ENCODE measurements at regions not wholly inside any gene's neighbourhood (a gene's known extent, or its start where the extent isn't known, plus 50 kb on each side); places are given as distances from the start of the nearest gene placed in this dataset.
A peak's percentile ranks its signal among the peaks of the same experiment; 100 is the strongest.

- WGBS, 2 donors: 58 to 60% methylated on average over 5 of the region's 5 CpGs
- DNase-seq: peak in 3 of 4 donors; percentile 13 to 23 (median 15)
These were observed 441.1 kb upstream of the ARID1B start for GRCh38 chr6:156336089-156336488.

GRCh38 chr6:156334966-156335365 lies 442.2 kb upstream of the ARID1B start:
- H3K27me3 ChIP-seq: no peaks in the 10 kb centered on the region

More at GRCh38 chr6:156336089-156336488, 441.1 kb upstream of the ARID1B start:
- ATAC-seq: no peak
- no peak for TF ChIP-seq POLR2A (IDR thresholded peaks at IDR 0.05)
- TF ChIP-seq CTCF (IDR thresholded peaks at IDR 0.05): no peak
- H3K9me3 ChIP-seq: peaks cover 0 to 10% (median 0%) of the 10 kb centered on the region in 3 donors
- intact Hi-C loops (cut with DNase I): no loop called here
- H3K4me1 ChIP-seq: no peaks in the 10 kb centered on the region
- H3K27ac ChIP-seq: no peak overlapping the region
- no peaks in the 10 kb centered on the region for H3K27me3 ChIP-seq
- no peak overlapping the region for H3K4me3 ChIP-seq
- H3K36me3 ChIP-seq (replicated peaks in 1 of 2; ENCODE audit: insufficient read depth in 1 of 2, low read depth in 2 of 2): no peaks in the 10 kb centered on the region

GRCh38 chr6:156319707-156320106 lies 457.5 kb upstream of the ARID1B start:
- Histone ChIP-seq H3K27me3 (no peaks in the 10 kb centered on the region), H3K36me3 (replicated peaks in 1 of 2; ENCODE audit: insufficient read depth in 1 of 2, low read depth in 2 of 2) (no peaks in the 10 kb centered on the region), H3K27ac (no peak overlapping the region), H3K4me1 (no peaks in the 10 kb centered on the region), H3K4me3 (no peak overlapping the region), H3K9me3 (no peaks in the 10 kb centered on the region)
- no peak for TF ChIP-seq CTCF (IDR thresholded peaks at IDR 0.05)
- TF ChIP-seq POLR2A (IDR thresholded peaks at IDR 0.05): no peak
- ATAC-seq (no peak), DNase-seq (no peak)
- intact Hi-C loops (cut with DNase I): no loop called here
- 38 to 54% methylated on average over 2 of the region's 2 CpGs for WGBS, 2 donors

More at GRCh38 chr6:156334966-156335365, 442.2 kb upstream of the ARID1B start:
- ATAC-seq (no peak), DNase-seq (no peak)
- Histone ChIP-seq H3K9me3 (peaks cover 0 to 10% (median 0%) of the 10 kb centered on the region in 3 donors), H3K36me3 (replicated peaks in 1 of 2; ENCODE audit: insufficient read depth in 1 of 2, low read depth in 2 of 2) (no peaks in the 10 kb centered on the region), H3K27ac (no peak overlapping the region), H3K4me1 (no peaks in the 10 kb centered on the region), H3K4me3 (no peak overlapping the region)
- TF ChIP-seq CTCF (IDR thresholded peaks at IDR 0.05) (no peak), POLR2A (IDR thresholded peaks at IDR 0.05) (no peak)
- intact Hi-C loops (cut with DNase I): no loop called here

- intact Hi-C loops (cut with DNase I): no loop called here
- WGBS, 2 donors: 60 to 67% methylated on average over 11 of the region's 11 CpGs
- Histone ChIP-seq H3K4me1 (no peaks in the 10 kb centered on the region), H3K27me3 (no peaks in the 10 kb centered on the region), H3K27ac (no peak overlapping the region), H3K4me3 (no peak overlapping the region), H3K9me3 (no peaks in the 10 kb centered on the region), H3K36me3 (replicated peaks in 1 of 2; ENCODE audit: insufficient read depth in 1 of 2, low read depth in 2 of 2) (no peaks in the 10 kb centered on the region)
- TF ChIP-seq POLR2A (IDR thresholded peaks at IDR 0.05): no peak
- TF ChIP-seq CTCF (IDR thresholded peaks at IDR 0.05): no peak
- ATAC-seq (no peak), DNase-seq (peak in 2 of 4 donors; percentile 9)
These were observed 460.5 kb upstream of the ARID1B start for GRCh38 chr6:156316583-156317125.

GRCh38 chr6:156315146-156315545 lies 462.0 kb upstream of the ARID1B start:
- H3K36me3 ChIP-seq (replicated peaks in 1 of 2; ENCODE audit: insufficient read depth in 1 of 2, low read depth in 2 of 2): no peaks in the 10 kb centered on the region
- H3K4me1 ChIP-seq: no peaks in the 10 kb centered on the region
- no peak for DNase-seq
- H3K4me3 ChIP-seq: no peak overlapping the region
- no peaks in the 10 kb centered on the region for H3K27me3 ChIP-seq
- TF ChIP-seq POLR2A (IDR thresholded peaks at IDR 0.05) (no peak), CTCF (IDR thresholded peaks at IDR 0.05) (no peak)
- intact Hi-C loops (cut with DNase I): no loop called here
- no peak overlapping the region for H3K27ac ChIP-seq
- 66 to 70% methylated on average over 4 of the region's 4 CpGs for WGBS, 2 donors
- H3K9me3 ChIP-seq: no peaks in the 10 kb centered on the region
- no peak for ATAC-seq

Data from body of pancreas (tissue), 4 donors.